Peyer's patch (tissue), 4 donors: ENCODE measurements at regions not wholly inside any gene's neighbourhood (a gene's known extent, or its start where the extent isn't known, plus 50 kb on each side); places are given as distances from the start of the nearest gene placed in this dataset.

ENCODE experiments used
- CTCF ChIP-seq, 6 experiments: fragments of 450-650 bp in 4 of 6; fragments of 200-600 bp in 2 of 6; sonication (generic) in 1 of 6; IDR thresholded peaks; one replicate each; pipeline ENCODE4 v1.5.1; 2017 to 2019; ENCODE audit warnings: antibody characterized with exemption in 6 of 6, mild to moderate bottlenecking in 3 of 6, moderate library complexity in 1 of 6
- POLR2A ChIP-seq, 2 donors: fragments of 450-650 bp; IDR thresholded peaks; one replicate each; pipeline ENCODE4 v1.5.1; 2017; ENCODE audit warnings: antibody characterized with exemption in 2 of 2, mild to moderate bottlenecking in 2 of 2, moderate library complexity in 2 of 2

- TF ChIP-seq CTCF (IDR thresholded peaks at IDR 0.05): no peak
- no peak for TF ChIP-seq POLR2A (IDR thresholded peaks at IDR 0.05)
Observed at GRCh38 chr1:60572378-60572777, 498.8 kb upstream of the C1orf87 start.
